SK-N-SH (cell line): ENCODE measurements at regions not wholly inside any gene's neighbourhood (a gene's known extent, or its start where the extent isn't known, plus 50 kb on each side); places are given as distances from the start of the nearest gene placed in this dataset.

Experiments used
- CTCF ChIA-PET: fragments of 300-600, 350-600 bp; formaldehyde crosslinking; extraction: SDS; loops from one replicate; lab custom pipeline; 2021; lab: Yijun Ruan, JAX
- POLR2A ChIA-PET: fragments of 350-600 bp; sonication (Branson Sonifier 250); formaldehyde crosslinking; extraction: SDS; loops from one replicate; lab custom pipeline; 2020; ENCODE audit warnings: antibody characterized with exemption, inconsistent platforms; lab: Yijun Ruan, JAX
- DNase-seq: peaks from one replicate; pipeline ENCODE4 v3.0.0; 2012
- H2AFZ ChIP-seq: fragments of 200-600 bp; sonication (generic); 2 replicates; pipeline ENCODE4 v1.8.1; 2016; ENCODE audit warnings: antibody characterized with exemption, mild to moderate bottlenecking, low read depth
- H3F3A ChIP-seq: fragments of 200-600 bp; sonication (generic); replicated peaks from 2 replicates; pipeline ENCODE3; 2016; ENCODE audit warnings: antibody characterized with exemption, mild to moderate bottlenecking; ENCODE audit not compliant: insufficient read depth
- H3K27ac ChIP-seq, 2 experiments: fragments of 200-500 bp in 1 of 2; fragments of 200-600 bp in 1 of 2; sonication (Bioruptor generic) in 1 of 2; sonication (generic), shearing (Covaris generic) in 1 of 2; 2 replicates each; pipeline versions ENCODE4 v1.5.1 to v1.6.1; 2014 to 2016; ENCODE audit warnings: low read depth in 2 of 2, inconsistent platforms in 1 of 2, low read length in 1 of 2, mild to moderate bottlenecking in 1 of 2, mixed read lengths in 1 of 2
- H3K27me3 ChIP-seq: fragments of 200-600 bp; sonication (generic), shearing (Covaris generic); 2 replicates; pipeline ENCODE4 v1.6.1; 2016; ENCODE audit warnings: mixed run types; ENCODE audit not compliant: insufficient read depth
- H3K36me3 ChIP-seq, 2 experiments: fragments of 200-500 bp in 1 of 2; fragments of 200-600 bp in 1 of 2; sonication (Bioruptor generic) in 1 of 2; sonication (generic) in 1 of 2; replicated peaks in 1 of 2; 2 replicates each; pipeline versions ENCODE3 to v1.5.1; 2014 to 2016; ENCODE audit warnings: low read length in 1 of 2, mild to moderate bottlenecking in 1 of 2; ENCODE audit not compliant: insufficient read depth in 2 of 2, control insufficient read depth in 1 of 2
- H3K4me1 ChIP-seq, 2 experiments: fragments of 200-500 bp in 1 of 2; fragments of 200-600 bp in 1 of 2; sonication (Bioruptor generic) in 1 of 2; sonication (generic), shearing (Covaris generic) in 1 of 2; 2 replicates each; pipeline versions ENCODE4 v1.5.1 to v1.6.1; 2014 to 2016; ENCODE audit warnings: low read depth in 1 of 2, low read length in 1 of 2, mixed run types in 1 of 2; ENCODE audit not compliant: insufficient read depth in 2 of 2, control insufficient read depth in 1 of 2
- H3K4me2 ChIP-seq: fragments of 200-600 bp; sonication (generic), shearing (Covaris generic); 2 replicates; pipeline ENCODE4 v1.6.1; 2017; ENCODE audit warnings: mixed run types
- H3K4me3 ChIP-seq, 2 experiments: fragments of 200-500 bp in 1 of 2; fragments of 200-600 bp in 1 of 2; sonication (Bioruptor generic) in 1 of 2; sonication (generic), shearing (Covaris generic) in 1 of 2; 2 replicates each; pipeline versions ENCODE4 v1.5.1 to v1.8.1; 2014 to 2016; ENCODE audit warnings: low read depth in 2 of 2, inconsistent platforms in 1 of 2, low read length in 1 of 2, mild to moderate bottlenecking in 1 of 2, mixed read lengths in 1 of 2, moderate library complexity in 1 of 2
- H3K79me2 ChIP-seq: fragments of 200-600 bp; sonication (generic); 2 replicates; pipeline ENCODE4 v1.8.1; 2017; ENCODE audit warnings: mild to moderate bottlenecking; ENCODE audit not compliant: insufficient read depth
- H3K9ac ChIP-seq: fragments of 200-600 bp; sonication (generic); 2 replicates; pipeline ENCODE4 v1.6.1; 2017; ENCODE audit warnings: mixed run types
- H3K9me2 ChIP-seq: fragments of 200-600 bp; sonication (generic); 2 replicates; pipeline ENCODE4 v1.6.1; 2017; ENCODE audit warnings: mixed run types
- H3K9me3 ChIP-seq: fragments of 200-600 bp; sonication (generic); 2 replicates; pipeline ENCODE4 v1.6.1; 2017; ENCODE audit warnings: mixed run types, mild to moderate bottlenecking, moderate library complexity
- H4K20me1 ChIP-seq: fragments of 200-600 bp; sonication (generic); 2 replicates; pipeline ENCODE4 v1.6.1; 2017; ENCODE audit warnings: mild to moderate bottlenecking, mixed run types; ENCODE audit not compliant: insufficient read depth
- CHD2 ChIP-seq: fragments of 150-350 bp; IDR thresholded peaks from 2 replicates; pipeline ENCODE4 v1.6.1; 2018; ENCODE audit warnings: low read length; ENCODE audit not compliant: partially characterized antibody
- ELF1 ChIP-seq: IDR thresholded peaks from 2 replicates; pipeline ENCODE4 v1.4.0; 2012
- EP300 ChIP-seq, 2 experiments: IDR thresholded peaks; 2 replicates each; pipeline versions ENCODE4 v1.4.0 to v1.6.1; 2012; ENCODE audit warnings: borderline replicate concordance in 1 of 2, low read depth in 1 of 2, low read length in 1 of 2
- EZH2phosphoT487 ChIP-seq: fragments of 200-600 bp; sonication (generic); IDR thresholded peaks from 2 replicates; pipeline ENCODE4 v1.6.1; 2017; ENCODE audit warnings: low read depth, mixed run types, mild to moderate bottlenecking, antibody characterized with exemption, moderate library complexity, borderline replicate concordance
- GABPA ChIP-seq: IDR thresholded peaks from 2 replicates; pipeline ENCODE4 v1.4.0; 2012; ENCODE audit warnings: low read depth, mild to moderate bottlenecking
- JUND ChIP-seq: IDR thresholded peaks from 2 replicates; pipeline ENCODE4 v1.4.0; 2012
- MEF2A ChIP-seq: IDR thresholded peaks from 2 replicates; pipeline ENCODE4 v1.4.0; 2012; ENCODE audit warnings: low read depth, borderline replicate concordance
- NFIC ChIP-seq: IDR thresholded peaks from 2 replicates; pipeline ENCODE4 v1.4.0; 2012; ENCODE audit warnings: borderline replicate concordance
- NRF1 ChIP-seq: IDR thresholded peaks from 2 replicates; pipeline ENCODE4 v1.6.1; 2012; ENCODE audit warnings: low read depth, mild to moderate bottlenecking, low read length
- POLR2AphosphoS5 ChIP-seq: IDR thresholded peaks from 2 replicates; pipeline ENCODE4 v1.6.1; 2012; ENCODE audit warnings: low read depth, low read length
- RAD21 ChIP-seq: IDR thresholded peaks from 2 replicates; pipeline ENCODE4 v1.6.1; 2012; ENCODE audit warnings: mild to moderate bottlenecking, low read length
- RCOR1 ChIP-seq: fragments of 150-350 bp; IDR thresholded peaks from 2 replicates; pipeline ENCODE4 v1.6.1; 2017; ENCODE audit warnings: antibody characterized with exemption, low read length
- RXRA ChIP-seq: IDR thresholded peaks from 2 replicates; pipeline ENCODE4 v1.4.0; 2012; ENCODE audit warnings: low read depth, mild to moderate bottlenecking, borderline replicate concordance
- TAF1 ChIP-seq: IDR thresholded peaks from 2 replicates; pipeline ENCODE4 v1.6.1; 2012; ENCODE audit warnings: low read depth, mild to moderate bottlenecking, low read length, moderate library complexity, borderline replicate concordance
- TCF12 ChIP-seq: IDR thresholded peaks from 2 replicates; pipeline ENCODE4 v1.4.0; 2012
- TEAD4 ChIP-seq: IDR thresholded peaks from 2 replicates; pipeline ENCODE4 v1.4.0; 2012; ENCODE audit warnings: mild to moderate bottlenecking, borderline replicate concordance; ENCODE audit not compliant: insufficient read depth
- WGBS: methylation state at CpG from one replicate; pipeline ENCODE4 v1.1.6; 2017; ENCODE audit warnings: low lambda C conversion rate; 5-methylcytosine and 5-hydroxymethylcytosine counted together
- TF ChIP-seq, protein P1 (sequence below): fragments of 200-600 bp; sonication (generic); IDR thresholded peaks from 2 replicates; pipeline ENCODE4 v1.6.1; 2017; ENCODE audit warnings: antibody characterized with exemption, mild to moderate bottlenecking, moderate library complexity
- TF ChIP-seq, protein P2 (sequence below): IDR thresholded peaks from 2 replicates; pipeline ENCODE4 v1.4.0; 2012; ENCODE audit warnings: low read depth, borderline replicate concordance
- TF ChIP-seq, protein P3 (sequence below): IDR thresholded peaks from 2 replicates; pipeline ENCODE4; 2012

DNA sequence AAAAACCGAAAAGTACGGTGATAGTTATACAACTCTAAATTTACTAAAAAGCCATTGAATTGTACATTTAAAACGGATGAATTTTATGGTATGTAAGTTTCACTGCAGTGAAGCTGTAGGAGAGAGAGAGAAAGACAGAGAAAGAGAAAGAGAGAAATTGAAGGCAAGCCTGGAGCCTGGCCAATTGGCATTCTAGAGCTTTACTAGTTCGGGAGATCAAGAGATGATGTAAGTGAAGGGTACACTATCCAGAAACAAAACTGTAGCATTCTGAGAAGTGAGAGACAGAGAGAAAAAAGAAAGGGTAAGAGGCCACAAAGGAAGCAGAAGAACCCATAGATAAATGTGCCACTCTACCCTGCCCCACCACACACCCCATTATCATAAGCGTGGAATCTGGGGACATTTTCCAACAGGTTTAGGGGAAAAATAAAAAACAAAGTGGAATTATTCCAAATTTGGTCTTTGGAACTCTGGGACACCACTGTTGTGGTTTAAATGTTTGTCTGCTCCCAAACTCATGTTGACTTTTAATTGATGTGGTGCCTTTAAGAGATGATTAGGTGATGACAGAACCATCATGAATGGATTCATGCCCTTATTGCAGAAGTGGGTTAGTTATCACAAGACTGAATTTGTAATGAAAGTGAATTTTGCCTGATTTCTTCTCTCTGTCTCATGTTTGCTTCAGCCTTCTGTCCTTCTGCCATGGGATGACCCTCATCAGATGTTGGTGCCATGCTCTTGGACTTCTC, 123.0 kb upstream of the PLS3 start:
- no peaks in the 10 kb centered on the region for H3F3A ChIP-seq
- no peaks in the 10 kb centered on the region for H4K20me1 ChIP-seq
- no peak overlapping the region for H3K9ac ChIP-seq
- H3K4me1 ChIP-seq: no peaks in the 10 kb centered on the region
- H3K36me3 ChIP-seq: no peaks in the 10 kb centered on the region
- no peaks in the 10 kb centered on the region for H3K27me3 ChIP-seq
- no peak overlapping the region for H2AFZ ChIP-seq
- no peak for TF ChIP-seq EP300 (IDR thresholded peaks at IDR 0.05; ENCODE audit: borderline replicate concordance in 1 of 2, low read depth in 1 of 2, low read length in 1 of 2)
- no peak for TF ChIP-seq EZH2phosphoT487
- no peak for TF ChIP-seq TCF12
- TF ChIP-seq, protein P1, sequence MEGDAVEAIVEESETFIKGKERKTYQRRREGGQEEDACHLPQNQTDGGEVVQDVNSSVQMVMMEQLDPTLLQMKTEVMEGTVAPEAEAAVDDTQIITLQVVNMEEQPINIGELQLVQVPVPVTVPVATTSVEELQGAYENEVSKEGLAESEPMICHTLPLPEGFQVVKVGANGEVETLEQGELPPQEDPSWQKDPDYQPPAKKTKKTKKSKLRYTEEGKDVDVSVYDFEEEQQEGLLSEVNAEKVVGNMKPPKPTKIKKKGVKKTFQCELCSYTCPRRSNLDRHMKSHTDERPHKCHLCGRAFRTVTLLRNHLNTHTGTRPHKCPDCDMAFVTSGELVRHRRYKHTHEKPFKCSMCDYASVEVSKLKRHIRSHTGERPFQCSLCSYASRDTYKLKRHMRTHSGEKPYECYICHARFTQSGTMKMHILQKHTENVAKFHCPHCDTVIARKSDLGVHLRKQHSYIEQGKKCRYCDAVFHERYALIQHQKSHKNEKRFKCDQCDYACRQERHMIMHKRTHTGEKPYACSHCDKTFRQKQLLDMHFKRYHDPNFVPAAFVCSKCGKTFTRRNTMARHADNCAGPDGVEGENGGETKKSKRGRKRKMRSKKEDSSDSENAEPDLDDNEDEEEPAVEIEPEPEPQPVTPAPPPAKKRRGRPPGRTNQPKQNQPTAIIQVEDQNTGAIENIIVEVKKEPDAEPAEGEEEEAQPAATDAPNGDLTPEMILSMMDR: no peak
- no peak for TF ChIP-seq JUND
- no peak overlapping the region for H3K4me2 ChIP-seq
- no peak for DNase-seq
- CTCF ChIA-PET: no interaction called here
- no peaks in the 10 kb centered on the region for H3K9me3 ChIP-seq
- H3K79me2 ChIP-seq: no peaks in the 10 kb centered on the region
- WGBS: 46% methylated on average over 5 of the region's 5 CpGs
- H3K4me3 ChIP-seq: no peak overlapping the region
- H3K27ac ChIP-seq: no peak overlapping the region
- POLR2A ChIA-PET: no interaction called here
- H3K9me2 ChIP-seq: no peaks in the 10 kb centered on the region

DNA sequence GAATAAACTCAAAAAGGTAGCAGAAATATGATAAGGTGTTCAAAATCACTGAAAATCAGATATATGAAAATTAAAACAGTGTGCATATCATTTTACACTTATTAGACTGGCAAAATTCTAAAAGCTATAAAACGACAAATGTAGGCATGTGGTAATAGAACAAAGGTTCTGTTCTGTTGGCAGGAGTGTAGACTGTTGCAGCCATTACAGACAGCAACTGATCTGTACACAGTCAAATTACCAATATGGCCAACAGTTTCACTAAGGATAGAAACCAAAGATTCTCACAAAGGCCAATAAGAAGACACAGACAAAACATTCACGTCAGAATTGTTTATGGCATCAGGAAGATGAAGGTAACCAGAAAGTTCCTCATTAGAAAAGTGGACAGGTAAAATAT, 112.8 kb upstream of the PLS3 start:
- Histone ChIP-seq H3K4me1 (no peaks in the 10 kb centered on the region; a peak in 1 of 4 replicates), H3K27me3 (no peaks in the 10 kb centered on the region), H3K79me2 (no peaks in the 10 kb centered on the region), H4K20me1 (no peaks in the 10 kb centered on the region), H3K9me2 (no peaks in the 10 kb centered on the region), H3K36me3 (no peaks in the 10 kb centered on the region), H2AFZ (no peak overlapping the region), H3F3A (no peaks in the 10 kb centered on the region), H3K9me3 (no peaks in the 10 kb centered on the region), H3K4me3 (no peak overlapping the region), H3K4me2 (no peak overlapping the region), H3K9ac (no peak overlapping the region), H3K27ac (no peak overlapping the region)
- WGBS: 34% methylated on average over 2 of the region's 2 CpGs
- CTCF ChIA-PET: no interaction called here
- no peak for DNase-seq
- TF ChIP-seq NRF1 (no peak), TAF1 (no peak)
- POLR2A ChIA-PET: no interaction called here

DNA sequence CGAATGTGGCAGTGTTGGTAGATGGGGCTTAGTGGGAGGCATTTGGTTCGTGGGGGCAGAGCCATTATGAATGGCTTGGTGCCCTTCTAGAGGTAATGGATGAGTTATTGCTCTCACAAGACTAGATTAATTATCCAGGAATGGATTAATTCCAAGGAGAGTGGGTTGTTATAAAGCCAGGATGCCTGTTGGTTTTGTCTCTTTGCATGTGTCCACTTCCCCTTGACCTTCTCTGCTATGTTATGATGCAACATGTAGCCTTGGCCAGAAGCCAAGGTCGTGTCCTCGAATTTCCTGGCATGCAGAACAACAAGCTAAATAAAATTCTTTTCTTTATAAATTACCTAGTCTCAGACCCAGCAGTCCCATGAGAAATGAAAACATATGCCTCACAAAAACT, 111.2 kb upstream of the PLS3 start:
- ChIA-PET CTCF (no interaction called here), POLR2A (no interaction called here)
- Histone ChIP-seq H3K79me2 (no peaks in the 10 kb centered on the region), H3K27ac (peak overlapping the region in 1 of 2 experiments; percentile 39; a peak in 1 of 4 replicates), H3K9me2 (no peaks in the 10 kb centered on the region), H2AFZ (no peak overlapping the region), H4K20me1 (no peaks in the 10 kb centered on the region), H3K9me3 (no peaks in the 10 kb centered on the region), H3K4me3 (no peak overlapping the region), H3F3A (no peaks in the 10 kb centered on the region), H3K4me1 (no peaks in the 10 kb centered on the region; a peak in 1 of 4 replicates), H3K27me3 (no peaks in the 10 kb centered on the region), H3K36me3 (no peaks in the 10 kb centered on the region), H3K4me2 (no peak overlapping the region), H3K9ac (no peak overlapping the region)
- WGBS: 18% methylated on average over 4 of the region's 4 CpGs
- TF ChIP-seq RXRA: peak; percentile 71
- no peak for TF ChIP-seq ELF1
- TF ChIP-seq, protein P2, sequence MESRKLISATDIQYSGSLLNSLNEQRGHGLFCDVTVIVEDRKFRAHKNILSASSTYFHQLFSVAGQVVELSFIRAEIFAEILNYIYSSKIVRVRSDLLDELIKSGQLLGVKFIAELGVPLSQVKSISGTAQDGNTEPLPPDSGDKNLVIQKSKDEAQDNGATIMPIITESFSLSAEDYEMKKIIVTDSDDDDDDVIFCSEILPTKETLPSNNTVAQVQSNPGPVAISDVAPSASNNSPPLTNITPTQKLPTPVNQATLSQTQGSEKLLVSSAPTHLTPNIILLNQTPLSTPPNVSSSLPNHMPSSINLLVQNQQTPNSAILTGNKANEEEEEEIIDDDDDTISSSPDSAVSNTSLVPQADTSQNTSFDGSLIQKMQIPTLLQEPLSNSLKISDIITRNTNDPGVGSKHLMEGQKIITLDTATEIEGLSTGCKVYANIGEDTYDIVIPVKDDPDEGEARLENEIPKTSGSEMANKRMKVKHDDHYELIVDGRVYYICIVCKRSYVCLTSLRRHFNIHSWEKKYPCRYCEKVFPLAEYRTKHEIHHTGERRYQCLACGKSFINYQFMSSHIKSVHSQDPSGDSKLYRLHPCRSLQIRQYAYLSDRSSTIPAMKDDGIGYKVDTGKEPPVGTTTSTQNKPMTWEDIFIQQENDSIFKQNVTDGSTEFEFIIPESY: no peak
- no peak for TF ChIP-seq RCOR1
- no peak for TF ChIP-seq MEF2A
- peak; percentile 78 for TF ChIP-seq NFIC
- TF ChIP-seq GABPA: no peak
- TF ChIP-seq, protein P3, sequence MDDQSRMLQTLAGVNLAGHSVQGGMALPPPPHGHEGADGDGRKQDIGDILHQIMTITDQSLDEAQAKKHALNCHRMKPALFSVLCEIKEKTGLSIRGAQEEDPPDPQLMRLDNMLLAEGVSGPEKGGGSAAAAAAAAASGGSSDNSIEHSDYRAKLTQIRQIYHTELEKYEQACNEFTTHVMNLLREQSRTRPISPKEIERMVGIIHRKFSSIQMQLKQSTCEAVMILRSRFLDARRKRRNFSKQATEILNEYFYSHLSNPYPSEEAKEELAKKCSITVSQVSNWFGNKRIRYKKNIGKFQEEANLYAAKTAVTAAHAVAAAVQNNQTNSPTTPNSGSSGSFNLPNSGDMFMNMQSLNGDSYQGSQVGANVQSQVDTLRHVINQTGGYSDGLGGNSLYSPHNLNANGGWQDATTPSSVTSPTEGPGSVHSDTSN: no peak; the same call in 1 of the 2 replicates
- no peak for TF ChIP-seq POLR2AphosphoS5
- no peak for TF ChIP-seq CHD2
- no peak for TF ChIP-seq RAD21
- TF ChIP-seq TCF12: peak; percentile 26
- TF ChIP-seq TEAD4: no peak
- no peak for DNase-seq
